ENCODE measurements at regions not wholly inside any gene's neighbourhood (a gene's known extent, or its start where the extent isn't known, plus 50 kb on each side); places are given as distances from the start of the nearest gene placed in this dataset.
A peak's percentile ranks its signal among the peaks of the same experiment; 100 is the strongest.
"Not testable (repeated sequence)": the region's sequence is repeated elsewhere in the genome, so short reads cannot be mapped to it uniquely, and the experiment has no call there.

DNA sequence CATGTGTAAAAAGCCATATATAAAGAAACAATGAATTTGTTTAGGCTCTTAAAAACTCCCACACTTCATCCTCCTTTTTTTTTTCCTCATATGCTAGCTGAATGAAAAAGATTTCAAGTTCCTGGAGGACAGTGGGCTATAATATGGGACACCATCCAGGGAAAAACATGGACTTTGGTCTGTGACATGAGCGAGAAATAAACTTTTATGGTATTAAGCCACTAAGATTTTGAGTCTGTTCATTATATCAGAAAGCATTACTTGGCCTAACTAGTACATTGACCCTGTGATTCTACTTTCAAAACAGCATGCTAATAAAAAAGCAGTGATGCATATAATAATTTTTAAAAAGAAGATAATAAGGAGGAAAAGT is 392.3 kb upstream of the CAMK1G start:
- H3K9me3 ChIP-seq (replicated peaks) = peaks cover 23% of the 10 kb centered on the region
- H3K4me1 ChIP-seq = peaks cover 8% of the 10 kb centered on the region
- no peak for DNase-seq
- no peaks in the 10 kb centered on the region for H3K36me3 ChIP-seq
- H3K27ac ChIP-seq = peak overlapping the region; percentile 22; the same call in 1 of the 2 replicates
- H3K27me3 ChIP-seq = no peaks in the 10 kb centered on the region
- H3K4me3 ChIP-seq = no peak overlapping the region

DNA sequence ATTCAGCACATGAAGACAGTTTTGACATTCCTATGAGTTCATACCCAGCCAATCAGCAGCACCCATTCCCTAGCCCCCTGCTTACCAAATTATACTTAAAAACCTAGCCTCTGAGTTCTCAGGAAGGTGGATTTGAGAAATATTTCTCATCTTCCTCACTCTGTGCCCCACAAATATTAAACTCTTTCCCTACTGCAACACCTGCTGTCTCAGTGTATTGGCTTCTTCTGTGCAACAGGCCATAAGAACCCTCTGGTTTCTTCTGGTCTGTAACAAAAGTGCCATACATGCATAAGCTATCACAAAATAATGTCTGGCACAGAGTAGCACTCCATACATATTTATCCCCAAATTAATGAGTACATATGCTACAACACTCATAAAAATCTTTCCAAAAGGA is 387.4 kb upstream of the CAMK1G start:
- no peak overlapping the region for H3K27ac ChIP-seq
- peaks cover 27% of the 10 kb centered on the region for H3K9me3 ChIP-seq (replicated peaks)
- no peaks in the 10 kb centered on the region for H3K27me3 ChIP-seq
- DNase-seq = no peak
- peaks cover 3% of the 10 kb centered on the region for H3K4me1 ChIP-seq
- H3K4me3 ChIP-seq = no peak overlapping the region
- H3K36me3 ChIP-seq = no peaks in the 10 kb centered on the region

- Histone ChIP-seq H3K27ac (no peak overlapping the region), H3K4me3 (no peak overlapping the region), H3K36me3 (no peaks in the 10 kb centered on the region), H3K4me1 (no peaks in the 10 kb centered on the region), H3K27me3 (no peaks in the 10 kb centered on the region), H3K9me3 (replicated peaks) (peaks cover 27% of the 10 kb centered on the region)
- DNase-seq = no peak
These were observed 384.4 kb upstream of the CAMK1G start for GRCh38 chr1:209198961-209199750.

DNA sequence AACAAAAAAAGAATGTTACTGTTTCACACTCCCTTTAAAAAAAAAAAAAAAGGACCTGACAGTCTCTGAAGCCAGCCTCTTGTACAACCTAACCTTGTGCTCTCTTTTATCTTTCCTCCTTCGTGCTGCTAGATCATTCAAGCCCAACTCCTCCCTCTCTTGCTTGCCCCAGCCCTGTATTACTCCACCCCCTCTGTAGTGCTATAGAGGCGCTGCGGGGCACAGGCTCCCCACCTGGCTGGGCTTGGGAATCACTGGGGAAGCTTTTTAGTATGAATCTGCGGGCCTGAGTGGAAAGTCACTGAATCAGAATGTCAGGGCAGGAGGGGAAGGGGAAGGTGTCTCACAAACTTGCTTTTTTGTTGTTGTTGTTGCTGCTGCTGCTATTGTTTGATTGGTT is 383.7 kb upstream of the CAMK1G start:
- Histone ChIP-seq H3K4me1 (no peaks in the 10 kb centered on the region), H3K27ac (no peak overlapping the region), H3K27me3 (no peaks in the 10 kb centered on the region), H3K36me3 (no peaks in the 10 kb centered on the region), H3K9me3 (replicated peaks) (peaks cover 26% of the 10 kb centered on the region), H3K4me3 (no peak overlapping the region)
- peak; percentile 18 to 44 for DNase-seq

GRCh38 chr1:209202321-209202720 is 381.2 kb upstream of the CAMK1G start:
- H3K36me3 ChIP-seq; DNase-seq; H3K4me1 ChIP-seq; H3K27me3 ChIP-seq; H3K27ac ChIP-seq; H3K9me3 ChIP-seq (replicated peaks); H3K4me3 ChIP-seq: not testable (repeated sequence)

- no peak overlapping the region for H3K27ac ChIP-seq
- no peak overlapping the region for H3K4me3 ChIP-seq
- no peaks in the 10 kb centered on the region for H3K36me3 ChIP-seq
- H3K27me3 ChIP-seq = no peaks in the 10 kb centered on the region
- H3K4me1 ChIP-seq = peaks cover 7% of the 10 kb centered on the region; the same call in 1 of the 2 replicates
- H3K9me3 ChIP-seq (replicated peaks) = peaks cover 4% of the 10 kb centered on the region
- DNase-seq = peak; percentile 33 to 87
These were observed 380.5 kb upstream of the CAMK1G start for GRCh38 chr1:209202830-209203532.

DNA sequence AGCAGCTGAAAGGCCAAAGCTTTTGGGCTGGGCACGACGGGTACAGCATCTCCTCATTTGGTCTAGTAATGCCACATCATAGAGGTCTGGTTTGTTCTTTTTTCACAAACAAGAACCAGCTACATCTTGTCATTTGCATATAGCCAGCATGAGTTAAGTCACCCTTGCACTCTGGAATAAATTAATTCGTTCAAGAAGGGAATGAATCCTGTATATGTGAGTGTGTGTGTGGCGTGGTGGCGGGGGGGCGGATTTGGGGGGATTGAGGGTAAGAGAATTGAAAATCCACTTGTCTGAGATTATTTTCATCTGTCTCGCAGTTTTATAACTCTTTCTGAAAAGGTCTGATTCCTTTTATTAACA is 380.0 kb upstream of the CAMK1G start:
- Histone ChIP-seq H3K9me3 (replicated peaks) (no peaks in the 10 kb centered on the region), H3K27me3 (no peaks in the 10 kb centered on the region), H3K4me1 (peaks cover 12% of the 10 kb centered on the region; the same call in 1 of the 2 replicates), H3K36me3 (no peaks in the 10 kb centered on the region), H3K4me3 (no peak overlapping the region), H3K27ac (no peak overlapping the region)
- DNase-seq = no peak

DNA sequence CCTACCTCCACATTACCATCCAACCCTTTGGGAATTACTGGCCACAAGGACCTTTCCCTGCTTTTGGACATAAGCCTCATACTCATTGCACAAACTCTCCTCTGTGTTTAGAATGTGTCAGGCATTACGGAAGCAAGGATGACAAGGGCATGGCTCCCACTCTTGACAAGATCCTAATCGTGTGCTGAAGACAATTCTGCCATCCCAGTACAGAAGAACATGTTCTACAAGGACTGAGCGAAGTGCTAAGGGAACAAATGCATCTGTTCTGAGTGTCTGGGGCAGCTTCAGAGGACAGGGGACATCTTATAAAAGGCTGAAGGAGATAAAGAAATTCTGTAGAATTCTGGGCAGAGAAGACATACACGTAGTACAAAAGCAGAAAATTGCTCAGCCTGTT is 378.5 kb upstream of the CAMK1G start:
- DNase-seq = no peak
- H3K4me1 ChIP-seq = peaks cover 14% of the 10 kb centered on the region; the same call in 1 of the 2 replicates
- H3K27me3 ChIP-seq = no peaks in the 10 kb centered on the region
- H3K4me3 ChIP-seq = no peak overlapping the region
- H3K27ac ChIP-seq = no peak overlapping the region
- H3K9me3 ChIP-seq (replicated peaks) = no peaks in the 10 kb centered on the region
- no peaks in the 10 kb centered on the region for H3K36me3 ChIP-seq

GRCh38 chr1:209207126-209207700 is 376.3 kb upstream of the CAMK1G start:
- Histone ChIP-seq H3K27ac (peak overlapping the region; percentile 60), H3K4me3 (peak overlapping the region; percentile 53)

DNA sequence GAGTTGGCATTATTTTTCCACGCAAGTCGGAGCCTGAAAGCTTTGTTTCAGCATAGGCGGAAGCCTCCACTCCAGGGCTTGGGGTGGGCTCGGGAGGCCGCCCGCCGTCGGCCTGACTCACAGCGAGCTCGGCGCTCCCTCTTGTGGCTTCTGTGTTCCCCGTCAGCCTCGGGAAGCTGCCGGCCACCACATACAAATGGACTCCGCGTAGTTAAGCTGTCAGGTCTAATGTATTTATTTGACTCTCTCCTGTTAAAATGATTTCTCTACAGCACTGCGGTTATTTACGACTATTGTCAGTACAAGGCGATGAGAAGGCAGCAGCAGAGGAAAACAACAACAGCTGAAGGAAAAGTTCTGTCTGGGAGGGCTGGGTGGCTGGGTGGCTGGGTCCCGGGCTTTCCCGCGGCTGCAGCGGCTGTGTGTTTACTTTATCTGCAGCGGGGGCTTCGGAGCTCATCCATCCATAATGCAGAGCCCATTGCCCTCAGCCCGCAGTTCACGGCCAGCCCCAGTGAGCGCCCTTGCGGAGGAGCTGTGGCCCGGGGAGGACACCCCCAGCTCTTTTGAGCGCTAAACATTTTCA is 375.7 kb upstream of the CAMK1G start:
- peak overlapping the region; percentile 60 for H3K27ac ChIP-seq
- no peaks in the 10 kb centered on the region for H3K36me3 ChIP-seq
- DNase-seq = peak; percentile 85 to 92
- H3K9me3 ChIP-seq (replicated peaks) = no peaks in the 10 kb centered on the region; the same call in 1 of the 2 replicates
- H3K4me1 ChIP-seq = peaks cover 14% of the 10 kb centered on the region; the same call in 1 of the 2 replicates
- H3K4me3 ChIP-seq = peak overlapping the region; percentile 53
- H3K27me3 ChIP-seq = no peaks in the 10 kb centered on the region

More at GRCh38 chr1:209207126-209207700, 376.3 kb upstream of the CAMK1G start:
- Histone ChIP-seq H3K9me3 (replicated peaks) (no peaks in the 10 kb centered on the region; the same call in 1 of the 2 replicates), H3K27me3 (no peaks in the 10 kb centered on the region), H3K4me1 (peaks cover 14% of the 10 kb centered on the region; the same call in 1 of the 2 replicates), H3K36me3 (no peaks in the 10 kb centered on the region)
- no peak for DNase-seq

DNA sequence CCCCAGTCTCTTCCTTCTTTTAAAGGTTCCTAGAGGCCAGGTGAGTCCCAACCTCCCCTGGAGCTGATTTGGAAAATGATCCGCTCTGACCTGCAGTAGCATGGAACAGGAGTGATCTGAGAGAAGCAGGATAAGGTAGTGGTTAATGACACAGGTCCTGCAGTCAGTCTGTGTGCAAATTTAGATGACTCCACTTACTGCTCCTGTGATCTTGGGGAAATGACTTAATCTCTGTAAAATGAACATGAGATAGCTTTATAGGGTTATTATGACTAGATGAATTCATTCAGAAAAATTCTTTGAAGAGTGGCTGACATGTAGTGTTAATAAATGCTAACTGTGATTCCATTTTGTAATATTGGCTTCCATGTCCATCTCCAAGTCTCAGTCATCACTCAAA is 374.9 kb upstream of the CAMK1G start:
- no peak overlapping the region for H3K4me3 ChIP-seq
- H3K27me3 ChIP-seq = no peaks in the 10 kb centered on the region
- H3K4me1 ChIP-seq = peaks cover 14% of the 10 kb centered on the region; the same call in 1 of the 2 replicates
- H3K36me3 ChIP-seq = no peaks in the 10 kb centered on the region
- no peak for DNase-seq
- no peak overlapping the region for H3K27ac ChIP-seq
- no peaks in the 10 kb centered on the region; the same call in 1 of the 2 replicates for H3K9me3 ChIP-seq (replicated peaks)

- H3K9me3 ChIP-seq (replicated peaks) = peaks cover 13% of the 10 kb centered on the region
- no peak overlapping the region for H3K4me3 ChIP-seq
- H3K27ac ChIP-seq = no peak overlapping the region
- no peaks in the 10 kb centered on the region; the same call in 1 of the 2 replicates for H3K36me3 ChIP-seq
- no peak for DNase-seq
- no peaks in the 10 kb centered on the region for H3K27me3 ChIP-seq
- peaks cover 2% of the 10 kb centered on the region; the same call in 1 of the 2 replicates for H3K4me1 ChIP-seq
These were observed 369.5 kb upstream of the CAMK1G start for GRCh38 chr1:209213989-209214388.

DNA sequence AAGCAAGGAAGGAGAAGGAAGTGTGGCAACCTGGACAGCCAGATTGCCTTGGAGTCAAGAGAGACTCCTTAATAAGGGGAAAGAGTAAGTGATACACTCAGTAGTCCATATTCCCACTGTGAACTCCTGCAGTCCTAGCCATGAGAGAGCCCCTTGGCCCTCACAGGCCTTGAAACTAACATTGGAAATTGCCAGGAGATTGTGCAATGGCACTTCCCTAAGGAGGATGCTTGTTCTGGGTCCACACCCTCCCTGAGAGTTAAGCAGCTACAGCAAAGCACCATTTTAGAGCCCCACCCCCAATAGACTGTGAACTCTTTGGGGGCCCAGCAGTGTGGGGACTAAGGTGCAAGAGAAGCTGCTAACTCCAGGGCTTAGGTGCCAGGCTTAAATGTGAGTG is 367.7 kb upstream of the CAMK1G start:
- Histone ChIP-seq H3K36me3 (no peaks in the 10 kb centered on the region; the same call in 1 of the 2 replicates), H3K9me3 (replicated peaks) (peaks cover 13% of the 10 kb centered on the region), H3K4me1 (peaks cover 15% of the 10 kb centered on the region), H3K27ac (no peak overlapping the region), H3K4me3 (no peak overlapping the region), H3K27me3 (no peaks in the 10 kb centered on the region)
- DNase-seq = no peak

GRCh38 chr1:209218113-209218512 is 365.4 kb upstream of the CAMK1G start:
- Histone ChIP-seq H3K36me3 (no peaks in the 10 kb centered on the region; the same call in 1 of the 2 replicates), H3K27me3 (no peaks in the 10 kb centered on the region), H3K9me3 (replicated peaks) (peaks cover 13% of the 10 kb centered on the region), H3K4me3 (no peak overlapping the region), H3K27ac (no peak overlapping the region), H3K4me1 (peaks cover 15% of the 10 kb centered on the region)
- no peak for DNase-seq

DNA sequence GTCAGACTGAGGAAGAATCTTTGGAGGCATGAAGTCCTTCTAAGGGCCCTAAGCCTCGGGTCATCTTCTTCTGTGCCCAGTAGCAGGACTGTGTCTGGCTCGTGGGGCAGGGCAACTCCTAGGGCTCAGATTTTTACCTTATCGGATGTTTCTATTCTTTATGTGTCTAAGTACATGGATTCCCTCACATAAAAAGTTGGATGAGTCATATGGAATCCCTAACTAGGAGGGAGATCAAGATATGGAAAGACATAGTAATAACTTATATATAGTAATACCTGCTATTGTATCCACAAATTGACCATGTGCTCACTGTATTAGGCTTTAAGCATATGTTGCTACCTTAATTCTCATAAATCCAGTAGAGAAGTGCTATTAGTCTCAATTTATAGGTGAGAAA is 364.5 kb upstream of the CAMK1G start:
- DNase-seq = no peak
- H3K27ac ChIP-seq = no peak overlapping the region
- peaks cover 15% of the 10 kb centered on the region for H3K4me1 ChIP-seq
- H3K4me3 ChIP-seq = no peak overlapping the region
- no peaks in the 10 kb centered on the region for H3K27me3 ChIP-seq
- H3K36me3 ChIP-seq = no peaks in the 10 kb centered on the region; the same call in 1 of the 2 replicates
- peaks cover 13% of the 10 kb centered on the region for H3K9me3 ChIP-seq (replicated peaks)

Data from SJCRH30 (cell line).